Epithelial cell of prostate (primary cell): ENCODE measurements at regions not wholly inside any gene's neighbourhood (a gene's known extent, or its start where the extent isn't known, plus 50 kb on each side); places are given as distances from the start of the nearest gene placed in this dataset.
"Not testable (repeated sequence)": the region's sequence is repeated elsewhere in the genome, so short reads cannot be mapped to it uniquely, and the experiment has no call there.

Source experiments
- DNase-seq: peaks from one replicate; pipeline ENCODE4 v3.0.0-alpha.2; 2011; ENCODE audit warnings: low read depth, low spot score
- H3K27ac ChIP-seq: fragments of 450-650 bp; 2 replicates; pipeline ENCODE4 v1.5.1; 2017; ENCODE audit warnings: mild to moderate bottlenecking

DNA sequence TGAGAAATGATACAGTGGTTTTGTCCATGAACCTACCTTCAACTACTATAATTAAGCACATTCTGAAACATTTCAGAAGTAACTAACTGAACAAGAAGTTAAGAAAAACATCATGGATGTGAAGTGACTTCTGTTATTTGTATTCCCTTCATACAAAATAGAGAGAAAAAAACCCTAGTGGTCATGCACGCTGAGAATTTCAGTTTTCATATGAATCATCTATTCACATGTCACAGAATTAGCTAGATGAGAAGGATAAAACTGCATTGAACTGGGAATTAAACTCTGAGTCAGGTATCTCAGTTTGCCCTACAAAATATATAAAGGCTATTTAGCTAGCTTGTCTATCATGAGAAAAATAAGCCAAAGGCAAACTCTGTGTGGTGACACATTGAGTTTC, 451.8 kb upstream of the FTMT start:
- no peak overlapping the region for H3K27ac ChIP-seq
- DNase-seq, result no peak

DNA sequence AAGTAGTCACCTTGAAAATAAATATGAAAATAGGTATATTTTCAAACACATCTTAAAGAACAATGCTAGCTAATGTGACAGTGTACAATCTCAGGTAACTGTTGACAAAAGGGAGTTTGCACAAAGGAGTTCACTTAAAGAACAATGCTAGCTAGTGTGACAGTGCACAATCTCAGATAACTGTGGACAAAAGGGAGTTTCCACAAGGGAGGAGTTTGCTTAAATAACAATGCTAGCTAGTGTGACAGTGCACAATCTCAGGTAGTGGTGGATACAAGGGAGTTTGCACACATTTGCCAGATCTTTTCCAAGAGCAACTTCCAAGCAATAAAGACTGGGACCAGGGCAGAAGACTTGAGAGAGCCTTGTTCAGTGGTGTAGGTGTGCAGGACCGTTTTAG, 442.9 kb upstream of the FTMT start:
- no peak for DNase-seq
- no peak overlapping the region for H3K27ac ChIP-seq

DNA sequence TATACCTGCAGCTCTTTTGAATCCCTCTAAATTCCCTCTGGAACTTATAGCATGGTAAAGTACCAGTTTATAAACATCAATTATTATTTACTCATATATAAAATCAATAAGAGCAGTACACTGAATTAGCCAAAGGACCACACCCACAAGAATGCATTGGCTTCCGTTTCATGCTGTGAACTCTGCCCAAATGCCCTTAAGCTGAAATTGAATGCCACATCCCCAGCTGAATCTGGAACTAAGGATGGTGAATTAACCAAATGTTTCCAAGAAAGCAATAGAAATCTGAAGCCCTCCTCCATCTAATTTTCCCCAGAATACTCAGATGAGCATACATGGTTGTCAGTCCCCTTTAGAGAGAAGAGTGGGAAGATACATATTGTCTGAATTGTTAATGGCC, 436.4 kb upstream of the FTMT start:
- H3K27ac ChIP-seq, result no peak overlapping the region
- no peak for DNase-seq

DNA sequence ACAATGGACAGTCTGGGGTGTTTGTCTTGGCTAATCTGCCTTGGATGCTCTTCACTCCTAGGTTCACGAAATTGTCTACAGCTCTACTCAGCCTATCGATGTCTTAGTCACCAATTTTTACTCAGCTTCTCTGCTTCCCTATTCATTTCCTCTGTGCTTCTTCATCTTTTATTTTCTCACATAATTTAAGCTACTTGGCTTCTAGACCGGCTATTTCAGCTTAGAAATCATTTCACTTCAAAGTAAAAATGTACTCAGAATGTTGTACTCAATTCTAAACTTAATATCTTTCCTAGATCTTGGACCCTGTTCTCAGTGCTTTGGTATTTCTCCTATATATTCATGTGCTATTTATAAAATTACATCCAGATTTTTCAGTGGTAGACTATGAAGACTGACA, 430.0 kb upstream of the FTMT start:
- H3K27ac ChIP-seq, result no peak overlapping the region
- DNase-seq, result no peak

DNA sequence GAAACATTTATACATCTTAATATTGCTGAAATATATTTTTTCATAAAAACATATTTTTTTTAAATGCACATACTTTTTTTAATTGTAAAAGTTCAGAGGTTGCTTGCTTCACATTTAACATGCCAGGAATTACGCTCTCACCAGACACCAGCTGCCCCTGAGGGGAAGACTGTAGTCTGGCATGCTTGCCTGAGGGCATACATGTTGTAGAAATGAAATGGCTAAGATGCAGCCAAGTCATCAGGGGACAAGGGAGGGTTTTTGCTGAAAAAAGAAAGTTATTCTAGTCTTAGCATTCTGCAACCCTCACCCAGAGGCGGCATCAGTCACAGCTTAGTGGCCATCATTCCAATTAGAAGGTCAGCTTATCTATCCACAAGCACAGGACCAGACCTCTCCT, 426.7 kb upstream of the FTMT start:
- DNase-seq, result no peak
- no peak overlapping the region for H3K27ac ChIP-seq

DNA sequence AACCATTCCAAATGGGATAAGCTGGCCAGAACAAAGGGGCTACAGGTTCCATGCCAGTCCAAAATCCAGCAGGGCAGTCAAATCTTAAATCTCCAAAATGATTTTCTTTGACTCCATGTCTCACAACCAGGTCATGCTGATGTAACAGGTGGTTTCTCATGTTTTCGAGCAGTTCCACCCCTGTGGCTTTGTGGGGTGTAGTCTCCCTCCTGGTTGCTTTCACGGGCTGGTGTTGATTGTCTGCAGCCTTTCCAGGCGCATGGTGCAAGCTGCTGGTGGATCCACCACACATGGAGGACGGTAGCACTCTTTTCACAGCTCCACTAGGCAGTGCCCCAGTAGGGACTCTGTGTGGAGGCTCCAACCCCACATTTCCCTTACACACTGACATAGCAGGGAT, 425.5 kb upstream of the FTMT start:
- no peak for DNase-seq
- H3K27ac ChIP-seq, result no peak overlapping the region

DNA sequence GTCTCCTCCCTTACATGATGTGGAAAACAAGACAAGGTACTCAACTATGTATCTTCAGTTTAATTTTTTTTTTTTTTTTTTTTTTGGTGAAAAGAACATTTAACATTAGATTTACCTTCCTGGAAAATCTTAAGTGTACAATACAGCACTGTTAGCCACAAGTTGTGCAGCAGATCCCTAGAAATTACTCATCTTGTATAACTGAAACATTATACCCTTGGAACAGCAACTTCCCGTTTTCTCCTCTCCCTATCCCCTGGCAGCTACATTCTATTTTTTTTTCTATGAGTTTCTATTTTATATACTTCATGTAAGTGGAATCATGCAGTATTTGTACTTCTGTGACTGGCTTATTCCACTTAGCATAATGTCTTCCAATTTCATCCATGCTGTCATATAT, 421.9 kb upstream of the FTMT start:
- no peak overlapping the region for H3K27ac ChIP-seq
- DNase-seq, result no peak

DNA sequence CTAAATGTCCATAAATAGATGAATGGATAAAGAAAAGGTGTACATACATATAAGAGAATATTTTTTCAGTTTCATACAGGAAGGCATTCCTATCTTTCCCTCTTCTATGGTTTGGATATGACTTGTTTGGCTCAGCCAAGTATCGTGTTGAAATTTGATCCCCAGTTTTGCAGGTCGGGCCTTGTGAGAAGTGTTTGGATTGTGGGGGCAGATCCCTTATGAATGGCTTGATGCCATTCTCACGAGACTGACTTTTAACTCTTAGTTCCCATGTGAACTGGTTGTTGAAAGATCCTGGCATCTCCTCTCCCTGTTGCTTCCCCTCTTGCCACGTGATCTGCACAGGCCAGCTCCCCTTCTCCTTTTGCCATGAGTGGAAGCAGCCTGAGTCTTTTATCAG, 421.1 kb upstream of the FTMT start:
- H3K27ac ChIP-seq, result no peak overlapping the region

DNA sequence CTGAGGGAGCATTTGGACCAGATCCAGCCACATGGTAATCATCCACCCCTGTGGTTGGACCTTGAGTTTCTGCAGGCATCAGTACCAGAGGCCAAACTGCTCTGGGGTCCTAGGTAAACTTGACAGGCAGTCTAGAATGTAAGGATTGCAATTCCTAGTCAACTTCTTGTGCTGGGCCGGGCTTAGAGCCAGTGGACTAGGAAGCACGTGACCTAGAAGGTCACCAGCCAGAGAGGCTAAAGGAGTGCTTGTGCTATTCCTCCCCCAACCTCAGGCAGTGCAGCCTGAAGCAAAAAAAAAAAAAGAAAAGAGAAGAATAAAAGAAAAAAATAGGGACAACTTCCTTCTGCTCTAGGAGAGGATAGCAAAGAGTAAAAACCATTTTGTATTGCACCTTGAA, 406.2 kb upstream of the FTMT start:
- H3K27ac ChIP-seq, result no peak overlapping the region
- no peak for DNase-seq

More for the DNA sequence above, 421.1 kb upstream of the FTMT start:
- DNase-seq, result no peak

DNA sequence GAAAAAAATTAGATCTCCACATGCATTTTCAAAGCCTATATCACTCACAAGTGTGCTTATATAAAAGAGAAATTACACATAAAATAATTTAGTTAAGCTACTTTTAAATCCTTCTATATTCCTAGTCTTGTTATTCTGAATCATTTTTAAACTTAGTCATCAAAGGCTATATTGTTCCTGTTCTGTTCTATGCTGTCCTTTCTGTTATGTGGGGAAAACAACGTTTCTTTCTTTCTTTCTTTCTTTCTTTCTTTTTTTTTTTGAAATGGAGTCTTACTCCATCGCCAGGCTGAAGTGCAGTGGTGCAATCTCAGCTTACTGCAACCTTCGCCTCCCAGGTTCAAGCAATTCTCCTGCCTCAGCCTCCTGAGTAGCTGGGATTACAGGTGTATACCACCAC, 389.2 kb upstream of the FTMT start:
- no peak overlapping the region for H3K27ac ChIP-seq

DNA sequence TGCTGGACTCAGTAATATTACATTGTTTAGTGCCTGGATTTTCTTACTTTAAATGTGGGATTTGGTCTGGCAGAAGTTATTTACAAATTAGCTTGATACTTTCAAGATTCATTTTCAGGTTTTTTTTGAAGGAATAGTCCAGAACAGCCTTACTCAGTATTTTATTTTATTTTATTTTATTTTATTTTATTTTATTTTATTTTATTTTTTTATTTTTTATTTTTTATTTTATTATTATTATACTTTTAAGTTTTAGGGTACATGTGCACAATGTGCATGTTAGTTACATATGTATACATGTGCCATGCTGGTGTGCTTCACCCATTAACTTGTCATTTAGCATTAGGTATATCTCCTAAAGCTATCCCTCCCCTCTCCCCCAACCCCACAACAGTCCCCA, 380.5 kb upstream of the FTMT start:
- H3K27ac ChIP-seq, DNase-seq: not testable (repeated sequence)

More for the DNA sequence above, 389.2 kb upstream of the FTMT start:
- no peak for DNase-seq

DNA sequence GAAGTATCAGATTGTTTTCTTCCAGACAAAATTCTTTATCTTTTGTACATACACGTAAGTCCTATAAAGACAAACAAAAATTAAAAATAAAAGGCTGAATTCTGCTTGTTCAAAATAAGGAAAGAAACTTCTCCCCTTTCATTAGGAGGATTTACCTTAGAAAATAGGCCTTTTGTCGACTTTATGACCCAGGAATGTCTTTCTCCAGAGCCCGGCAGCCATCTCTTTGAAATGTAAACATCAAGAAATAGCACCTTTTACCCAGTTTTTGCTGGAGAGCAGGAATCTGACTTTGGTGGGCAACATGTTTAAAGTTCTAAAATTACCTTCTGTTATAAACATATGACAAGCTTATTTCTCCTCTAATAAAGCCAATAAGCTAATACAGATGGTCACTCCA, 373.0 kb upstream of the FTMT start:
- H3K27ac ChIP-seq, result no peak overlapping the region

DNA sequence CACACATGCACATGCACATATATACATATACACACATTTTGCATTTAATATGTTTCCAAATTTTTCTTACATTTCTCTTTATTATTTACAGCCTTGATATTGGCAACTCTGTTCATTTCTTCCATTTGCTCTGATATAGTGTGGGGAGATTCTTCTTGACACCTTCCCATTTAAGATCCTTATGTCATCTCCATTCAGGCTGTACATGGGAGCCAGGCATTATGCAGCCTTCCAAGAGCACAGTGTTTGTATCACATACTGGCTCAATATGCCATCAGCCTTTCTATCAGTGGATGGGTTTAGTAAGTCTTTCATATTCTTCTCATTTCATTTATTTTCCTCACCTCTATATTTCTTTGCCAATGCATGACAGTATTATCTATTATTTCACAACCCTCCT, 372.3 kb upstream of the FTMT start:
- DNase-seq, result no peak
- H3K27ac ChIP-seq, result no peak overlapping the region

More for the DNA sequence above, 373.0 kb upstream of the FTMT start:
- DNase-seq, result no peak

DNA sequence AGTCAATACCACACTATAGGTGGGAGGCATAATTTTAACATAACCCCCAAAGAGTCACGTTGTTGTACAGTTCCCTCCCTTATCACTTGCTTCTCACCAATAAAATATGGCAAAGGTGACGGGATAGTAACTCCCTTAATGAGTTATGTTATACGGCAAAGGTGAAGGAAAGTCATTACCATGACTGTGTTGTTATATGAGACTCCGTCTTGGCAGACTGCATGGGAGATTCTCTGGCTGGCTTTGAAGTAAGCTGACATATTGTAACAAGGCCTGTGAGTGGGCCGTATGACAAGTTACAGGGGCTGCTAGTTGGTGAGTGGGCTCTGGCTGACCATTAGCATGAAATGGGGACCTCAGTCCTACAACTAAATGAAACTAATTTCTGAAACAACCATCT, 366.4 kb upstream of the FTMT start:
- H3K27ac ChIP-seq, result no peak overlapping the region
- DNase-seq, result no peak

DNA sequence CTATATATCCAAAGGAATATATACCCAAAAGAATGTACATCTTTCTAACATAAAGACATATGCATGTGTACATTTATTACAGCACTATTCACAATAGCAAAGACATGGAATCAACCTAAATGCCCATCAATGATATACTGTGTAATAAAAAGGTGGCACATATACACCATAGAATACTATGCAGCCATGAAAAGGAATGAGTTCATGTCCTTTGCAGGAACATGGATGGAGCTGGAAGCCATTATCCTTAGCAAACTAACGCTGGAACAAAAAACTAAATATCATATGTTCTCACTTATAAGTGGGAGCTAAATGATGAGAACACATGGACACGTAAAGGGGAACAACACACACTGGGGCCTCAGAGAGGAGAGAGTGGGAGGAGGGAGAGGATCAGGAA, 365.7 kb upstream of the FTMT start:
- DNase-seq, H3K27ac ChIP-seq: not testable (repeated sequence)

DNA sequence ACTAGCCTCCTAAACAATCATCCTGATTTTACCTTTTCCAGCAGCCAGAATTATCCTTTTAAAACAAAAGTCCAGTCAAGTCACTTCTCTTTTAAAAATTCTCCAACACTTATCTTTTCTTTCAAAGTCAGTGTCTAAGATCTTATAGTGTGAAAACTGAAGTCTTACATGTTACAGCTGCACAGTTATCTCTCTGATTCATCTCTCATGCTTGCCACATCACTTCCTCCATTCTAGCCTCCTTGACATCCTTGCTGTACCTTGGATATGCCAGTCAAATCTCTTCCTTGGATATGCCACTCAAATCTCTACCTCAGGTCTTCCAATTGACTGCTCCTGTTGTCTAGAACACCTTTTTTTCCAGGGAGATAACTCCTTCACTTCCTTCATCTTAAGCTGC, 361.7 kb upstream of the FTMT start:
- H3K27ac ChIP-seq, result no peak overlapping the region
- DNase-seq, result no peak

DNA sequence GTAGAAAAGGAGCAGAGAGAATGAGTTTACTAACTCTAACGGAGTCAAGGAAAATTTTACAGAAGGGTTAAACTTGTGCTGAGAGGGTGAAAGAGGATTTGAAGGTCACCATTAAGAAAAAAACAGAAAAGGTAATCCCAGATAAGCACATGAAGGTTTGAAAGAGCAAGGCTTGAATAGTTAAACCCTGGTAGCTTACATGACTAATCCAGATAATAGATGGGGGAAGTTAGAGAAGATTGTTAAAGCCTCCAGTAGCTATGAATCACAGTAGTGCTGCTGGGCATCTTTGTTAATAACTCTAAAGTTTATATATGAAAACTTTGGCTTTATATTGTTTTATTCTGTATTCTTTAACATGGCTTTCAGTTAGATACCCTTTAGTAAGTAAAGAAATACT, 354.5 kb upstream of the FTMT start:
- no peak for DNase-seq
- no peak overlapping the region for H3K27ac ChIP-seq

DNA sequence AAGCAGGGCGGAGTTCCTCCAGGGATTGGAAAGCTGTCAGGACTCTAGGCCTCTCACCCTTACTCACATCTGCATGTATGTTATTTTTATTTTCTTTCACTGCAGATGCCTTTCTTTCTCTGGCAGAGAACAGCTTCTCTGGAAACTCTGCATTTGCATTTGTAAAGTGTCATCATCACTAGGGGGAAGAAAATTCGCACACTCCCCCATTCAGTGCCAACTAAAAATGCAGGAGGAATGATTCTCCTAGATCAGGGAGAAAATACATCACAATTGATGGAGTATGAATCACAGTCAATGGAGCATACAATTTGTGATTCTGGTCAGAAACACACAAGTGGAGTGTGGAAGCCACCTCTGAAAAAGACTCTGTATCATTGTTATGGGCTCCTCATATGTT, 351.4 kb upstream of the FTMT start:
- no peak overlapping the region for H3K27ac ChIP-seq

DNA sequence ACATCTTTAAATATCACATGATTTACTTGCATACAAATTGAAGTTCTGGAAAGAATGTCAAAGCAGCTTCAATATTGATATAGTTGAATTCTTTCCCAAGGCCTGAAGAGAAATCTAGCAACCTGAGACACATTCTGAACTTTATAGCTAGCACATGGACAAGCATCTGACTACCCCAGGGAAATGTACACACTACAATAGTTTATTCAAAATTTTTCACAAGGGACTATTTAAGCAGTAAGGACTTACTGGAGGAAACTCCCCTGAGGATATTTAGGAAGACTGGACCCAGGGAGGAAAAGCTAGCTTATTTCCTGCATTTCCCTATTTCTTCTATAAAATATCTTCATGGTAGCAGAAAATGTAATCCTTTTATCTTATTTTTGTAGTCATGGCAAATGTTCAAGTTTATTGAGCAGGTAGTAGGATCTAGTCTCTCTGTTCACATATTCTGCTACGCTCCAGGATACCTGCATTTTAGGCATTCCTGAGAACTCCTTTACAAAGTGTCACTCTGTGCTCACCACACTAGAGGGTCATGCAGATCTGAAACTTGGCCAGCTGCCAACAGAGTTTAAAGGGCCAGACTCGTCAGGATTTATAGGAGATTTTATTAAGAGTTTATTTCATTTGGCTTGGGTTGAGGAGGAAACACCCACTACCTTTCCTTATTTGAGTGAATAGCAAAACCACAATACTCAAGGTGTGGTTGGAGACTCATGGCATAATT, 348.4 kb upstream of the FTMT start:
- no peak for DNase-seq

More for the DNA sequence above, 351.4 kb upstream of the FTMT start:
- no peak for DNase-seq

DNA sequence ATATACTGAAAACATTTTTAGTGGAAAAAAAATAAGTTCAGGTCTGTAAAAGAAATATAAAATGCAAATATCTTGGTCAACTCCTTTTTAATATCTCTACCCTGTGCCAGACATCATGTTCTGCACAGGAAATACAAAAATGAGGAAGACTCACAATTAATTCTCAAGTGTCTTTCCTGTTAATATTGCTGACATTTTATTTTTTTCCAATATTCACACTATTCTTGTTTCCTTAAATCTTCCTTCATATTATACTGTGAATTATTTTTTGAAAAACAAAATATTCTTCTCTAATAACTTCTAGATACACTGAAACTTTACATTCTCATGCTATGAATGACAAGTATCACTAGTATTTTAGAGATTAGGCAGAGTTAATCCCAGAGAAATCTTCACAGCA, 334.7 kb upstream of the FTMT start:
- DNase-seq, result no peak
- H3K27ac ChIP-seq, result no peak overlapping the region

More for the DNA sequence above, 348.4 kb upstream of the FTMT start:
- no peak overlapping the region for H3K27ac ChIP-seq

DNA sequence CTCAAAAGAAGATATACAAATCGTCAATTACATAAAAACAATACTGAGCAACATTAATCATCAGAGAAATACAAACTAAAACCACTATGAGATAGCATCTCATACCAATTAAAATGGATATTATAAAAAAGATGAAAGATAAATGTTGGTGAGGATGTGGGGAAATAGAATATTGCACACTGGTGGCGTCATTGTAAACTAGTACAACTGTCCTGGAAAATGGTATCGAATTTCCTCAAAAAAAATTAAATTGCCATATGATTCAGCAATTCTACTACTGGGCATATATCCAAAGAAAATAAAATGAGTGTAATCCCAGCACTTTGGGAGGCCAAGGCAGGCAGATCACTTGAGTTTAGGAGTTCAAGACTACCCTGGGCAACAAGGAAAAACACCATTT, 326.0 kb upstream of the FTMT start:
- DNase-seq, result no peak
- H3K27ac ChIP-seq, result no peak overlapping the region

DNA sequence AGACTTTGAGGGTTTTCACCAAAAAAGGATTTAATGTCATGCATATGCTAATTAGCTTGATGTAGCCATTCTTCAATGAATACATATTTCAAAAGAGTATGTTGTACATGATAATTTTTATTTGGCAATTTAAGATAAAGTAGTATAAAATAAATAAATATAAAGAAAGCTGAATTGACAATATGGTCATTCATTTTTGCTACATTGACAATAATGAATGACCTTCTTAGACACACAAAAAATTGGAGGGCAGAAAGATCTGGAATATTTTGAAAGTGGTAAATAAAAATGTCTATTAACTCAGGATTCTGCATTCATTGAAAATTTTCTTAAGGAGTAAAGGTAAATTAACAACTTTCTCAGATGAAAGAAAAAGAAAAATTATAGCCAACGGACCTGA, 324.8 kb upstream of the FTMT start:
- DNase-seq, result no peak
- H3K27ac ChIP-seq, result no peak overlapping the region

DNA sequence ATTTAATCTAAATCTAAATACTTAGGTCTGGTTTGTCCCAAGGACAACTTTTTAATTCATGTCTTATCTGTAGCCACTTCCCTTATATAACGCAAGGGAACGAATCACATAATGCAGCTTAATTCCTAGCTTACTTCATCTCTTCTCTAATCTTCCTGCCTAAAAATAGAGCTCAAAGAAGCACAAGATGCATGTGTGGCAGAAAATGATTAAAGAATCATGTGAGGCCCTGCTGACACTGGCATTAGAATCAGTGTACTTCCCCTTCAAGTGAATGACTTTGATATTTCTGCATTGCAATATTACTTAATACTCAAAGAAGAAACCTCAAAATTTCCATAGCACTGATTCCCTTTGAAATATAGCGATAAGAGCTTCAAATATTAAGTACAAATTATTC, 317.9 kb upstream of the FTMT start:
- no peak overlapping the region for H3K27ac ChIP-seq
- no peak for DNase-seq
